Spleen (tissue), 7 donors: ENCODE measurements at regions not wholly inside any gene's neighbourhood (a gene's known extent, or its start where the extent isn't known, plus 50 kb on each side); places are given as distances from the start of the nearest gene placed in this dataset.
"Not testable (repeated sequence)": the region's sequence is repeated elsewhere in the genome, so short reads cannot be mapped to it uniquely, and the experiment has no call there.

Experiments used
- CTCF ChIP-seq, 11 experiments: fragments of 200-600 bp in 7 of 11; fragments of 450-650 bp in 4 of 11; sonication (generic) in 4 of 11; IDR thresholded peaks in 8 of 11; conservative IDR thresholded peaks in 3 of 11; 1 replicate in 7 of 11; 2 replicates in 4 of 11; pipeline versions ENCODE4 v1.4.0 to v1.8.0; 2016 to 2021; ENCODE audit warnings: antibody characterized with exemption in 11 of 11, inconsistent platforms in 4 of 11, mild to moderate bottlenecking in 1 of 11
- POLR2AphosphoS5 ChIP-seq, 3 donors: sonication (generic); formaldehyde crosslinking; IDR thresholded peaks; one replicate each; pipeline ENCODE4 v1.5.1; 2017; ENCODE audit warnings: antibody characterized with exemption in 3 of 3
- donor health status: DM: no; HTN: no; CAD: no; lungs with moderate emphysema.
- donor health status: DM: no; HTN: no; CAD: no.
- donor health status: DM: no; HTN: no; CAD: no.

DNA sequence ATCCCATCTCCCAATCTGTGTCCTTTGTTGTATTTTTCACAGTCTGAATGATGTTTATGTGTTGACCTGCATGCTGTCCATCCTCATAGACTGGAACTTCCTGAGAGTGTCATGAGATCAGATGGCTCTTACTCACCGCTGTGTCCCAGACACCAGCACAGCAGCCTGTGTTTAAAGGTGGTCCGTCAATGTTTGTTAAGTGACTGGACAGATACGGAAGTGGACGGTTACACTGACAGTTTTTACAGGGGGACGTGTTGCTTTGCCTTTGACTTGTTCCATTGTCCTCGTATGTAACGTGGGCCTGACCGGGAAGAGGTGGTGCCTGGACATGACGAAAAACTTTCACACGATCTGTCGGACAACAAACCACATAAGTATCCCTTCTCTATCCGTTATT is 56.7 kb upstream of the SULF2 start:
- not testable (repeated sequence) for TF ChIP-seq CTCF (IDR thresholded peaks at IDR 0.05 in 8 of 11, conservative IDR thresholded peaks at IDR 0.05 in 3 of 11); POLR2AphosphoS5 (IDR thresholded peaks at IDR 0.05)
